HG03565 (cell line): ENCODE measurements at regions not wholly inside any gene's neighbourhood (a gene's known extent, or its start where the extent isn't known, plus 50 kb on each side); places are given as distances from the start of the nearest gene placed in this dataset.

ENCODE experiments used
- ATAC-seq: cut with Tn5 transposase; IDR thresholded peaks from one replicate; pipeline ENCODE4 v1.9.1; 2021; ENCODE audit warnings: mild to moderate bottlenecking, moderate library complexity; ENCODE audit not compliant: unreplicated experiment

DNA sequence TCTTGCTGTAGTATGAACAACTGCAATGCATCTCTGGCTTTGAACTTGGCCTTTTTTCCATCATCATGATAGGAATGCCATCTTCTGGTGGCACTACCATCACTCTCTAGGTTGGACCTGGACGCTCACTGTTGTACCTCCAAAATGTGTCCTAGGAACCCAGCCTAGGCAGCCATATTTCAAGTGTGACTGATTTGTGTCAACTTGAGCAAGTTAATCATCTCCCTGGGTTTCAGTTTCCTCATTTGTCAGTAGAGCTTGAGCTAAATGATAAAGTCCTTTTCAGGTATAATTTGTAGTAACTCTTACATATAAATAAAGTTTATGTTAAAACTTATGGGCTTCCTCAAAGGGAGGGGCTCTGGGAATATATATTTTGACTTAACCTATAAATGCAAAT lies 241.7 kb upstream of the CEP162 start:
- no peak for ATAC-seq

DNA sequence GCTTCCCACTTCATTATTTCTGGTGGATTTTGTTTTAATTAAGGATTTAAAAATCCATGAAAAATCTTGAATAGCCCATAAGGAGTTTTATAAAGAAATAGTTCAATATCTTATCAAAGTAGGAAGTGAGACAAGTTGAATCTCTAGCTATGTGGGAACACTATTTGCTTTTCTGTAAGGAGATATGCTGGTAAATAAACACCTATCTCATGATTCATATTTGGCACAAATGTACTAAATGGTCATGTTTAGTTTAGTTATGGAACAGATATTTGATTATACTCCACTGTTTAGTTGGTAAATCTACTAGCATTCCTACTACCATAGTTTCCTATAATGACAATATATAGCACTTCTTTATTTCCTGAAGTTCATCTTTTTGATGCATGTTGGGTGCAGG lies 239.9 kb upstream of the CEP162 start:
- ATAC-seq: no peak

DNA sequence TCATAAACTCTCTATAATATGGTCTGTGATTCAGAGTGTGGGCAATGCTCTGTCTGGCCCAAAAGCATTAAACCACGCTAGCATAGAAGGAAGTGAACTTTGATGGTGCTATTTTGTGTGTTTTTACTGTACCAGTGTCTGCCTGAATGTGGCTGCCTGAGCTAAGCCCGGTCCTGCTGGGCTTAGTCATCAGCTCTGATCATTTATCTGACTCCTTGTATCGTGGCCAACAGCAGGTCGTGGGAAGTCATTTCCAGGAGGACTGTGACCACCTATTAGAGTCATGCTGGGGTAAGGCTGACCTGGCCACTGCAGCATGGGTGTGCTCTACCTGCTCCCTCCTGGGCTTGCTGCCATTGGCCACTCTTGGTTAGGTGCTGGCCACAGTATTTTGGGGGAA lies 239.1 kb upstream of the CEP162 start:
- ATAC-seq: no peak

DNA sequence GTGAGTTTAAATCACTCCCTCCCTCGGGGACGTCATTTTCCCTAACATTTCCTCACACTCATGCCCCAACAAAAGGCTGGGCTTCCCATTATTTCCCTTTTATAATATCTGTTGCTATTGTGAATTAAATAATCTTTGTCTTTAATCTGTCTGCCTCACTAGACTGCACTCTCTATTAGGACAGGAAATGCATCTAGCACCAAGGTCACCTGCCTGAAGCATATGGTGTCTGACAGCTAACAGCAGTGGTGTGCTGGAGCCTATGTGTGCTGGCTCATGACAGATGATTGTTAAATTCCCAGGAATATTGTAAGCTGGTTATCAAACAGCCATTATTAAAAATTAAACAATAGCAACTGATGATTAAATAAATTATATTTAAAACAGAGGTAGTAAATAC lies 237.0 kb upstream of the CEP162 start:
- ATAC-seq: no peak

DNA sequence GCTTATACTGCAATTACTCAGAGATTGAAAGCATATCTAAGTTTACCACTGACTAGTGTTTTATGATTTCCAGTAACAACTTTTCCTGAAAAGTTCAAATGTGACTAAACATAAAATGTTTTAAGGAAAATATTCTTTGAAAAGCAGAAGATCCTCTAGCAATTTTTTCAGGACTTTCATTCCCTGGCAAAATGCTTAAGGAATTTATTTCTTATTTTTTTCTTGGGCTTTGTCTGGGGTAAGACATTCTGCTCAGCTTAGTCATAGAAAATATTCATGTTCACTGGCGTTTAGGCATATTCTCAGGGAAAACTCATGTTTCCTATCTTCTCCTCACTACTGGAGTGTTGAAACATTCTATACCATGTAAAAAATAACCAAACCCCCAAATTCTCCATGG lies 235.3 kb upstream of the CEP162 start:
- ATAC-seq: no peak

DNA sequence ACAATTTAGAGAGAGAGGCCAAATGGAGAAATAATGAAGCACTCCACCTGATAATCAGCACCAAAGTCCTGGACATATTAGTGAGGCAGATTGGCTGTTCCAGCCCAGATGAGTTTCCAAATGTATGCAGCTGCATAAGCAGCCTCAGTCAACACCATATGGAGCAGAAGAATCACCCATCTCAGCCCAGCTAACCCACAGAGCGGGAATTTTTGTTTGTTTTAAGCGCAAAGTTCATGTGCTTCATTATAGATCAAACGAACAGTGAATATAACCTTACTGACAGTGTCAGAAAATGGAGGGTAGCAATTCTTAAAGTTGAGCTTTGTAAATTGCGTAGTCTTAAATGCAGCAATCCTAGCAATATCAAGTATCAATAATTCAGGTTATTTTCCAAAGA lies 234.0 kb upstream of the CEP162 start:
- no peak for ATAC-seq

DNA sequence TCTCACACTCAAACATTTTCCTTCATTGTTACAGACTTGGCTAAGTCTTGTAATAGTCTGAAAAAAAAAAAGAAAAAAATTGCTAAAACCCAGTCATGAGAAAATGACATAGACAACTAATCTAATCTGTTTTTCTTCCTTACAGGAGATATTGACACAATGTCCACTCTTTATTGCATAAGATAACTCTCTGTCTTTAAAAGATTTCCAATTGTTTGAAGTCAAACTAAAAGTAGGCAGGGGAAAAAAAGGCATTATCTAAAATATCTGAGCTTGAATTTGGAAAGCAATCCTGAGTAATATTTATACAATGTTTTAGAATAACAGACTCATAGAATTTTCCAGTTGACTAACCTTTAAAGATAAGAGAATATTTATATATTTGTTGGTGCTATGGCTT lies 233.0 kb upstream of the CEP162 start:
- ATAC-seq: no peak

DNA sequence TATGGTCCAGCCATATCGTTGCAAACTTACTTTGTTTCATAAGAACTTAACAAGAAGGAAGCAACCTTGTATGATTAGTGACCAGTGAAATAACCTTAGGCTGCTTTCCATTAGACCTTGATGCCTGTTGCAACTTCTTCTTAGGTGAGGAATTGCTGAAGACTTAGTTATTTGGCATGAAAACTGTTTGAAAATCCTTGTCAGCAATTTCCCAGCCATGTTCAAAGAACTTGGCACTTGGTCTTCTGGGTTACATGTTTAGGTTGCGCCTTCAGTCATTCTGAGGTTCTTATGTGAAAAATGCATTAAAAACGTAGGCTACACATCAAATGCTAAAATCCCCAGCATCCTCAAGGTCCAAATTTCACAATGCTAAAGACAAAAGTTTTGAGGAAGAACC lies 232.0 kb upstream of the CEP162 start:
- ATAC-seq: no peak

DNA sequence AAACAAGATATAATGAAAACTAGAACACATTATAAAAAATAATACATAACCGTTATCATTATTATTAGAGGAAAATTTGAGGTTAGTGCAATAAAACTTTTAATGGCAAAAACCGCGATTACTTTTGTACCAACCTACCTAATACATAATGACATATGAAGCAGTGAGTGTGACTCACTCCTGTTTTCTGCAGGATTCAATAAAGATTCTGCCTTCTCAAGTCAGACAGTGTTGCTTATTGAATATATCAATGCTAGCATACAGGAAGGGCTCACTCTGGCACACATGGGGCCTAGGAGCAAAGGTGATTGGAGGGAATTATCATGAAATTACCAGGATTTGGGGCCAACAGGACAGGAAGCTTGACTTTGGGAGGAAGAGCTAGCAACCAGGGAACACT lies 230.8 kb upstream of the CEP162 start:
- ATAC-seq: no peak

DNA sequence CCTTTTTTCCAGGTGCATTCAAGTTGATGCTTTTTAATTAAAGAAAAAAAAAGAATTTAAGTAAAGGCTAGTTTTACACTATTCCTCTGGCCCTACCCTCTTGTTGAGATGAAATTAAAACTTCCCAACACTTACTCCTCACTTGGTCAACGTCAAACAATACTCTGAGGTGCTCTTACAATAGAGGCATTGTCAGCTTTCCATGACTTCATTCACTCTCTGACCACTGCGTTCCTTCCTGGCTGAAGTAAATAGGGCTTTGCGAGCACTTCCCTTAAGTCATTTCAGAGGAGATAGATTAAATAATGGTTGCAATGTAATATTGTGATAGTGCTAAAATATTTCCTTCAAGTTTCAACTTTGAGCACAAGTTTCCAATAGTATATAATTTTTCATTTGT lies 229.8 kb upstream of the CEP162 start:
- no peak for ATAC-seq

DNA sequence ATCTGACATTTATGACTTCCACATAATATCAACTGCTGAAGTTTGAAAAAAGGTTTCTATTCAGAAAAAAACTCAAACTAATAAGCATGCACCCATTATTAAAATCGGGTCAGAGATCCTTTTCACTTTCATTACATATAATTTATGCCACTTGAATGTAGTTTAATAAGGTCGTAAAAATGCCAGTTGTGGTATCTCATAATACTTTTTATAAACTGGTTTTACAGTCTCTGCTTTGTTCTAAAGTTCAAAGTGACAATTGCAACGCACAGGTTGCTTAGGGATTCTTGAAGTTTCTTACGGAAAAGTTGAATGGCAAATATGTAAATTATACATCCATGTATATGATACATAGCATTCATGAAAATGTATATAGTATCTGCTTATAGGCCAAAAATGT lies 229.4 kb upstream of the CEP162 start:
- no peak for ATAC-seq

DNA sequence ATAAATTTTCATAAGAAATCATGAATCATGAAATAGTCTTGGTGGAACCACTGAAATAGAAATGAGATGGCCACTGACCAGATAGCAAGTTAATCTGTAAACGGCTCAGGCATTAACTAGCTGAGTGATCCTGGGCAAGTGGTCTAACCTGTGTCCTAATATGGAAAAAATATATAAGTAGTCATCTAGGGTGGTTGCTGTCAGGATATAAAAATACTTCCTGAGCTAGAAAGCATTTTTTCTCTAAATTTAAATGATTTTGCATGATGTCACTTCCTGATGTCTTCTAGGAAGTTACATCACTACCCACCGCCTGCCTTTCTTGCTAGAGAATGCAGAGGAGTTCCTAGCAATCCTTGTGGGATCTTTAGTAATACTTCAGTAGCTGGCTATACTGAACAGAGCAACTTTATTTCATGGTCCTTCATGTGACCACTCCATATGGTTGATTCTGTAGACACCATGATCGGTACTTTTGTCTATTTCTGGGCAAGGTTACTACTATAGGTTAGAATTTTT lies 228.1 kb upstream of the CEP162 start:
- ATAC-seq: no peak

DNA sequence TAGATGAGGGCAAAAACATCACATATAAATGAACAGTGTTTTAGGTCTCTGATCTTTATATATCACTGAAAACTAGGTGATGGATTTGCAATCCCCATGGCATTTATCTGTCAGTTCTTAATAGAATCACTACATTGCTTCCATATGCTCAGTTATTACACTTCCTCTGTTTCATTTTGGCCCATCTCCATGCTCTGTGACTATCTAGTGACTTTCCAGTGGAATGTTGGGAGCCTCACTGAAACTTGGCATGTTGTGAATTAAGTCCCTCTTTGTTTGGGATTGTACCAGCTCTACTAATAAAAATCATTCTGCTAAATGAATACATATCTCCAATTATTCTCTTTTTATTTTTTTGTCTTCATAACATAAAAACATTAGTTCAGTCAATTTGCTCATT lies 226.1 kb upstream of the CEP162 start:
- no peak for ATAC-seq

DNA sequence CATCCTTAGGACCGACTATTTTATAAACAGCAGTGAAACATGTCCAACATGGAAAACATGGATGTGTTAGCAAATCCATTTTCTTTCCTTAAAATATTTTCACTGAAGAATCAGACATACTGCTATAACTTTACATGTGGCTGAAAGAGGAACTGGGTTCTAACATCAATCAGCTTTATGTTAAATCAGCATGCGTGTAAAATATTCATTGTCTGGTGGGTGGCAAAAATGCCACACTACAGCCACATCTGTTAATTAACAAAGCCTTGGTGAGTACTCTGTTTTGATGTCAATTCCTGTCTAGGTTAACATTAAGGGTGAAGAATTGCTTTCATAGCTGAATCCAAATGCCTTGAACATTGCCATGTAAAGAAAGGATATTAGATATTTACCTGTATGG lies 222.6 kb upstream of the CEP162 start:
- ATAC-seq: no peak

DNA sequence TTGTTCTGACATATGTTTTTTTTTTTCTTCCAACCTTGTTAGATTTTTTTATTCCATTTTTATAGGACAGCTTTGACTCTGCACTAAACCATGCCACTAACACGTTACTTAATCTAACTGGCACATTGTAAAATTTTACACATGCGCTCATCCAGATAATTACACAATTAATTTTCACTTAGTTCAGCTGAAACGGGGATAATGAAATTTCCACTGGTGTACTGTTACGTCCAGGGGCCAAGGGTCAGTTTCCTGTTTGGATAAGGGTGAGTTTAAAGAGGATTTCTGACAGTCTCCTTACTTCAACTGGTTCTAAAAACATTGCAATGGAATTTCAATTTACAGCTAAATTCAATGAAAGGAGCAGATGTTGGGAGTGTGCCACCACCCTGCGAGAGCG lies 221.8 kb upstream of the CEP162 start:
- no peak for ATAC-seq

DNA sequence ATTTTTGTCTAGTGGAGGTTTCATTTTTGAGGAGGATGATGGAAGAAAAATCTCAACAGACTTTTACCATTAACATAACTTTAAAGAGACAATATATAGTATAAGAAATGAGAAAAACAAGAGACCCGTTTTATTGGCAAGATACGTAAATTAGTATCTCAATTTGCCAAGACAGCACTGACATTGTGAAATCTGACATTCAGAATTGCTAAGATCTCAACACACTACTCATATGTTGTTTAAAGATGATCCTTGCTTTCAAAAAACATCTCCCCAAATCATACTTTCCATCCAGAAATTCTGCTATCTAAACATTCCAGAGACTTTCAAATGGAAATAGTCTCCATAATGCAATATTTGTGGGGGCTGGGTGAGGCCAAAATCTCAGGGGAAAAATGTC lies 220.9 kb upstream of the CEP162 start:
- ATAC-seq: no peak

DNA sequence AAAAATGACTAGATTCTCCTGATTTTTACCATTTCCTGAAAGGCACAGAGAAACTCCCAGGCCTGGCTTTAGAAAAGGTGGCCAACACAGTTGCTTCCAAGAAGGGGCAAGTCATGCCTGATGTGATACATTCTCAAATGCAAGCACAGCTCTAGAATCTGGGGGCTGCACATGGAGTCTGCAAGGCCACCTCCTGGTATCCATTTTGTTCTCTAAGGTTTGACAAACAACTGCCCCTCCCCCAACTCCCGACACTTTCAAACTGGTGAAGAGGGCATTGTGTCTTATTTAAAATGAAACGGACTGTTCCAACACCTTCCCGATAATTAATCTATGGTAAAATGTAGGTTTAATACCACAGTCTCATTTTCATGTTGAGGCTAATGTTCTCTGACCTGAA lies 220.2 kb upstream of the CEP162 start:
- ATAC-seq: no peak

DNA sequence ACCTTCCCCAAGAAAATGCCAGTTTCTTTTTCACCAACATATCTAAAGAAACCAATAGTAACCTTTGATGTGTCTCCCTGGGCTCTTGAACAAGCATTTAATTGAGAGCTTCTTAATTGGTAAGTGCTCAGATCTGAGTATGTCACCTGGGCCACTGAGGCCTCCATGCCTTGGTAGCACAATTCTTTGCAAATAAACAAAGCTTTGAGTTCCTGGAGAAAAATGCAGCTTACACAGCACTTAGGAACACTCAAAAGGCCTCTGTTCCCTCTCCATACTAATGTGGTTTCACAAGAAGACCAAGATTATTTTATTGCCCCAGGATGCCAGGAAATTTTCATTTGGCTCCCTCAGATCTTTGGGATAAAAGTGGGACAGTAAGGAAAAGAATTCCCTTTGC lies 217.6 kb upstream of the CEP162 start:
- no peak for ATAC-seq

DNA sequence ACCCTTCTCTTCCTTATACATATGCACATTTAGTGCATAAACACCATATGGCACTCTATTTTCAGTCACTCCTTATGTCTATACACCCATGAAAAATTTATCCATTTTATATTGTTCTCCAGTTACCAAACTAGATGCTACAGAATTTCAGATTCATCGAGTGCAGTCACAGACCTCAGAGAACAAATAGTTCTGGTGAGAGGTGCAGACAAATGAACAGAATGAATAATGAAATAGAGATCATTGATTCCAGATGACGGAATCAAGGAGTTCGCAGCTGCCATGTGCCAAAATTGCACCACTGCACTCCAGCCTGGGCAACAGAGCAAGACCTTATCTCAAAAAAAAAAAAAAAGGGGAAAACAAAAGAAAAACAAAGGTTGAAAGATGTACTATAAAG lies 214.8 kb upstream of the CEP162 start:
- ATAC-seq: no peak

DNA sequence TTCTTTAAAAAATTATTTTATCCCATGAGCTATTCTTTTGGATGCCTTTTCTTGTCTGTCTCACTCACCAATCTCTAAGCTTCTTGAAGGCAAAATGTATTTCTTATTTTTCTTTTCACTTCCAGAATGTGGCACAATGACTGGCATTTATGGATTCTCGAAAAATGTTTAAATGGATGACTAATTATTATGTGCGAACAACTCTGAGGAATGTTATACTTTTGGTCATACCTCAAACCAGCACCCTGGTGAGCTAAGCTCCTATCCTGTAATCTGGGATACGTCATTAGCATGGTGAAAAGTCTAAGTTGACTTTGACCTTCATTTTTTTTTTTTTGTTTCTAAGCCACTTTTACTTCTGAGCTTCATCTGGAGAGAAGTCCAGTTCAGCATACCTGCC lies 214.0 kb upstream of the CEP162 start:
- ATAC-seq: no peak

DNA sequence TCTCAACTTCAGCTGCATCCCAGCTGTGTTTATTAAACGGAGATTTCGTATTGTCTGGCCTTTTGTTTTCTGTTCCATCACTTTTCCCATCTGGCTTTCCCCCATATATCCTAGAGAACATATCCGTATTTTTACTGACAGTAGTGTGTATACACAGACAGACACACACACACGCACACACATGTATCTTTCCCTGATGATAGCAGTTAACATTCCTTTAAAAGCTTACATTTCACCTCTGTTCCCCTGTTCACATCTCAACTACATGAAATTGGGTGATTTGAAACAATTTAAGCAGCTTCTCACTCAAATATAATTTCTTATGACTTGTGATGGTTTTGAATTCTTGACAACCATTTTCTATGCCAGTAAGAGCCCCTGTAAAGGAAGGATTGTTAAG lies 207.1 kb upstream of the CEP162 start:
- ATAC-seq: no peak

DNA sequence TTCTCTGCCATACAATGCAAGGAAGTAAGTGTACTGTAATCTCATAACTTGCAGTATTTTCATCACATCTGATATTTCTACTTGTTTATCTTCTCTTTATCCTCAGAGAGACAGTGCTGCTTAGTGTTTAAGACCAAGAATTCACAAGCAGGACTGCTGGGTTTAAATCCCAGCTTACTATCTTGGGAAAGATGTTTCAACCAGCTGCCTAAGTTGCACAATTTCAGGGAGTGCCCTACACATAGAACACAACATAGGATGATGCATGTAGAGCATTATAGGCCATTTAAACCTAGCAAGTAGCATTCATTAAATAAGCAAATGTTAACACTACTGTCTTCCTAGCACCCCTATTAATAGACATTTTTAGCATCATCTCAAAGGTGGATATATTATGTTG lies 205.2 kb upstream of the CEP162 start:
- ATAC-seq: no peak

DNA sequence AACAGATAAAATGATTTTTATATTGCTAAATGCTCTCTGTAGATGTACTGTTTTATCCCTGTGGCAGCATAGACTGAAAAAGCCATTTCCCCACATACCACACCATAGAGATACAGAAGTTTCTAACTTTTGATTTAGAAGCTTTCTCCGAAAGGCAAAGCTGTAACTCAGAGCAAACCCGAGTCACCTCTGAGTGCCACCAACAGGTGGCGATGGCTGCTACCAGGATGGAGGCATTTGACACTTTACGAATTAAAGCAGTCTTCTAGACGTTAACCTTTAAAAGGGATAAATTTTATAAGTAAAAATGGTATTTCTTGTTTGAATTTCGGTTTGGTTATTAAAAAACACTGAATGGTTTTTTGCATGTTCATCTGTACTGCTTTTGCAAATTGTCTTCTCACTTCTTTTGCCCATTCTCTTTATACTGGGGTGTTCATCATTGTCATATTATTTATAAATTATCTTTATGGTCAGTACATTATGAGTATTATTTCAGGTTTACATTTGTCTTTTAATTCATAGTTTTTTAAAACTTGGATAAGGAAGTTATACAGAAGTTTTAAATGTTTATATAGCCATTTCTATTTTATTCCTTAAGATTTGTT lies 201.0 kb upstream of the CEP162 start:
- peak; percentile 76 for ATAC-seq
